ENCODE measurements at regions not wholly inside any gene's neighbourhood (a gene's known extent, or its start where the extent isn't known, plus 50 kb on each side); places are given as distances from the start of the nearest gene placed in this dataset.
A peak's percentile ranks its signal among the peaks of the same experiment; 100 is the strongest.

DNA sequence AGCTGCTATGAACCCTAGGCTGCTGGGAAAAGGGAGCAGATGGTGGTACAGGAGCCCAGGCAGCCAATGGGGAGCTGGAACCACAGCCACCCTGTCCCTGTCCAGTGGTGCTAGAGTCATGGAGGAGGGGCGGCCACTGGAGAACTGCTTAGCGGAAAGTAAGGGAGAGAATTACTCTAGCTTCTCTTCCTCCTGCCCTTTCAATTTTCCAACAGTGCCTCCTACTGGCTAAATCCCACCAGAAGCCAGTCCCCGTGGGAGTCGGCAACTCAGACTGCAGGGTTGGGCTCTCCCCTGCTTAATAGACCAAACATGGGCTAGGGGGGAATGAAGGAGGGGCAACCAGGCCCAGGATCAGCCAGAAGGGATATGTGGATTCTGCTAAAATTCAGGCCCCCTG, 154.5 kb downstream of the ACTL8 start:
- TF ChIP-seq, protein P1, sequence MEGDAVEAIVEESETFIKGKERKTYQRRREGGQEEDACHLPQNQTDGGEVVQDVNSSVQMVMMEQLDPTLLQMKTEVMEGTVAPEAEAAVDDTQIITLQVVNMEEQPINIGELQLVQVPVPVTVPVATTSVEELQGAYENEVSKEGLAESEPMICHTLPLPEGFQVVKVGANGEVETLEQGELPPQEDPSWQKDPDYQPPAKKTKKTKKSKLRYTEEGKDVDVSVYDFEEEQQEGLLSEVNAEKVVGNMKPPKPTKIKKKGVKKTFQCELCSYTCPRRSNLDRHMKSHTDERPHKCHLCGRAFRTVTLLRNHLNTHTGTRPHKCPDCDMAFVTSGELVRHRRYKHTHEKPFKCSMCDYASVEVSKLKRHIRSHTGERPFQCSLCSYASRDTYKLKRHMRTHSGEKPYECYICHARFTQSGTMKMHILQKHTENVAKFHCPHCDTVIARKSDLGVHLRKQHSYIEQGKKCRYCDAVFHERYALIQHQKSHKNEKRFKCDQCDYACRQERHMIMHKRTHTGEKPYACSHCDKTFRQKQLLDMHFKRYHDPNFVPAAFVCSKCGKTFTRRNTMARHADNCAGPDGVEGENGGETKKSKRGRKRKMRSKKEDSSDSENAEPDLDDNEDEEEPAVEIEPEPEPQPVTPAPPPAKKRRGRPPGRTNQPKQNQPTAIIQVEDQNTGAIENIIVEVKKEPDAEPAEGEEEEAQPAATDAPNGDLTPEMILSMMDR (IDR thresholded peaks at IDR 0.05; ENCODE audit: low read length) = 0 out of 2 replicates have a peak, but pooled peaks have one; percentile 28
- TF ChIP-seq EZH2 (IDR thresholded peaks at IDR 0.05; ENCODE audit: borderline replicate concordance, low read length) = no peak

Data from OCI-LY1 (cell line).